Breast epithelium (tissue), 3 donors: ENCODE measurements at regions not wholly inside any gene's neighbourhood (a gene's known extent, or its start where the extent isn't known, plus 50 kb on each side); places are given as distances from the start of the nearest gene placed in this dataset.
"Not testable (repeated sequence)": the region's sequence is repeated elsewhere in the genome, so short reads cannot be mapped to it uniquely, and the experiment has no call there.

Experiments used
- POLR2A ChIP-seq: fragments of 450-650 bp; IDR thresholded peaks from one replicate; pipeline ENCODE4 v1.6.1; 2016; ENCODE audit warnings: antibody characterized with exemption, mild to moderate bottlenecking, moderate library complexity
- POLR2AphosphoS5 ChIP-seq, 3 donors: sonication (generic); formaldehyde crosslinking; IDR thresholded peaks; one replicate each; pipeline ENCODE4 v1.6.1; 2017; ENCODE audit warnings: antibody characterized with exemption in 3 of 3
- TF ChIP-seq, protein P1 (sequence below), 3 donors: fragments of 450-650 bp; IDR thresholded peaks; one replicate each; pipeline ENCODE4 v1.5.1; 2016 to 2017; ENCODE audit warnings: antibody characterized with exemption in 3 of 3, mild to moderate bottlenecking in 3 of 3, moderate library complexity in 3 of 3

DNA sequence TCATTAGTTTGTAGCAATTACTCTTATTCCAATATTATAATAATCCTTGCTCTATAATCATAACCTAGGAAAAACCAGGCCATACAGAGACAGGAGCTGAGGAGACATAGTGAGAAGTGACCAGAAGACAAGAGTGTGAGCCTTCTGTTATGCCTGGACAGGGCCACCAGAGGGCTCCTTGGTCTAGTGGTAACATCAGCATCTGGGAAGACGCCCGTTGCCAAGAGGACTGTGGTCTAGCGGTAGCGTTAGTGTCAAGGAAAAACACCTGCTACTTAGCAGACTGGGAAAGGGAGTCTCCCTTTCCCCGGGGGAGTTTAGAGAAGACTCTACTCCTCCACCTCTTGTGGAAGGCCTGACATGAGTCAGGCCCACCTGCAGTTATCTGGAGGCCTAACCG, 97.0 kb downstream of the F11 start:
- TF ChIP-seq, protein P1, sequence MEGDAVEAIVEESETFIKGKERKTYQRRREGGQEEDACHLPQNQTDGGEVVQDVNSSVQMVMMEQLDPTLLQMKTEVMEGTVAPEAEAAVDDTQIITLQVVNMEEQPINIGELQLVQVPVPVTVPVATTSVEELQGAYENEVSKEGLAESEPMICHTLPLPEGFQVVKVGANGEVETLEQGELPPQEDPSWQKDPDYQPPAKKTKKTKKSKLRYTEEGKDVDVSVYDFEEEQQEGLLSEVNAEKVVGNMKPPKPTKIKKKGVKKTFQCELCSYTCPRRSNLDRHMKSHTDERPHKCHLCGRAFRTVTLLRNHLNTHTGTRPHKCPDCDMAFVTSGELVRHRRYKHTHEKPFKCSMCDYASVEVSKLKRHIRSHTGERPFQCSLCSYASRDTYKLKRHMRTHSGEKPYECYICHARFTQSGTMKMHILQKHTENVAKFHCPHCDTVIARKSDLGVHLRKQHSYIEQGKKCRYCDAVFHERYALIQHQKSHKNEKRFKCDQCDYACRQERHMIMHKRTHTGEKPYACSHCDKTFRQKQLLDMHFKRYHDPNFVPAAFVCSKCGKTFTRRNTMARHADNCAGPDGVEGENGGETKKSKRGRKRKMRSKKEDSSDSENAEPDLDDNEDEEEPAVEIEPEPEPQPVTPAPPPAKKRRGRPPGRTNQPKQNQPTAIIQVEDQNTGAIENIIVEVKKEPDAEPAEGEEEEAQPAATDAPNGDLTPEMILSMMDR (IDR thresholded peaks at IDR 0.05), result not testable (repeated sequence)
- not testable (repeated sequence) for TF ChIP-seq POLR2A; POLR2AphosphoS5 (IDR thresholded peaks at IDR 0.05)
